ENCODE measurements at regions not wholly inside any gene's neighbourhood (a gene's known extent, or its start where the extent isn't known, plus 50 kb on each side); places are given as distances from the start of the nearest gene placed in this dataset.

GRCh38 chr5:102701748-102702147 is 53.4 kb upstream of the PAM start:
- no peaks in the 10 kb centered on the region for H3K36me3 ChIP-seq (ENCODE audit: insufficient read depth, insufficient read length, low read length)
- no peaks in the 10 kb centered on the region for H3K27me3 ChIP-seq (ENCODE audit: insufficient read depth, insufficient read length)
- no peak overlapping the region for H3K4me3 ChIP-seq (ENCODE audit: insufficient read length, low read depth)
- DNase-seq (ENCODE audit: low read depth, low spot score): no peak
- no peaks in the 10 kb centered on the region for H3K9me3 ChIP-seq (ENCODE audit: insufficient read depth, low read length)
- H3K9ac ChIP-seq (ENCODE audit: insufficient read length, low read depth): no peak overlapping the region
- TF ChIP-seq ZNF274 (IDR thresholded peaks at IDR 0.05; ENCODE audit: low read depth, low read length): no peak
- TF ChIP-seq SUZ12 (IDR thresholded peaks at IDR 0.05; ENCODE audit: extremely low read depth, insufficient read depth, insufficient read length): no peak
- TF ChIP-seq YY1 (IDR thresholded peaks at IDR 0.05; ENCODE audit: insufficient read depth, insufficient read length): no peak
- no peaks in the 10 kb centered on the region for H3K4me1 ChIP-seq (ENCODE audit: insufficient read depth, insufficient read length)
